Parathyroid adenoma (tissue), 2 donors: ENCODE measurements at regions not wholly inside any gene's neighbourhood (a gene's known extent, or its start where the extent isn't known, plus 50 kb on each side); places are given as distances from the start of the nearest gene placed in this dataset.

Experiments
- H2AFZ ChIP-seq: fragments of 300-600 bp; sonication (generic); one replicate; pipeline ENCODE4 v1.7.0; 2017; ENCODE audit warnings: antibody characterized with exemption, mild to moderate bottlenecking
- H3K27ac ChIP-seq: fragments of 300-600 bp; sonication (generic); one replicate; pipeline ENCODE4 v1.7.0; 2017
- H3K27me3 ChIP-seq: fragments of 300-600 bp; sonication (generic); one replicate; pipeline ENCODE4 v1.7.0; 2017; ENCODE audit warnings: low read length; ENCODE audit not compliant: control insufficient read depth, insufficient read depth
- H3K36me3 ChIP-seq: fragments of 300-600 bp; sonication (generic); one replicate; pipeline ENCODE4 v1.7.0; 2017; ENCODE audit warnings: low read length; ENCODE audit not compliant: control insufficient read depth, insufficient read depth
- H3K4me1 ChIP-seq: fragments of 300-600 bp; sonication (generic); one replicate; pipeline ENCODE4 v1.7.0; 2017; ENCODE audit warnings: control low read depth
- H3K4me2 ChIP-seq: fragments of 300-600 bp; sonication (generic); one replicate; pipeline ENCODE4 v1.7.0; 2017; ENCODE audit warnings: low read length
- H3K4me3 ChIP-seq: fragments of 300-600 bp; sonication (generic); one replicate; pipeline ENCODE4 v1.7.0; 2017; ENCODE audit warnings: low read depth, low read length
- H3K79me2 ChIP-seq: fragments of 300-600 bp; sonication (generic); one replicate; pipeline ENCODE4 v1.7.0; 2017; ENCODE audit warnings: control low read depth
- H3K9ac ChIP-seq: fragments of 300-600 bp; sonication (generic); one replicate; pipeline ENCODE4 v1.7.0; 2017; ENCODE audit warnings: mild to moderate bottlenecking
- H3K9me3 ChIP-seq: fragments of 300-600 bp; sonication (generic); one replicate; pipeline ENCODE4 v1.7.0; 2017; ENCODE audit warnings: low read length; ENCODE audit not compliant: control insufficient read depth
- TF ChIP-seq, protein P1 (sequence below): fragments of 300-600 bp; sonication (generic); IDR thresholded peaks from one replicate; pipeline ENCODE4 v1.7.0; 2017; ENCODE audit warnings: antibody characterized with exemption, mild to moderate bottlenecking
- donor health status: primary hyperparathyroidism.

- TF ChIP-seq, protein P1, sequence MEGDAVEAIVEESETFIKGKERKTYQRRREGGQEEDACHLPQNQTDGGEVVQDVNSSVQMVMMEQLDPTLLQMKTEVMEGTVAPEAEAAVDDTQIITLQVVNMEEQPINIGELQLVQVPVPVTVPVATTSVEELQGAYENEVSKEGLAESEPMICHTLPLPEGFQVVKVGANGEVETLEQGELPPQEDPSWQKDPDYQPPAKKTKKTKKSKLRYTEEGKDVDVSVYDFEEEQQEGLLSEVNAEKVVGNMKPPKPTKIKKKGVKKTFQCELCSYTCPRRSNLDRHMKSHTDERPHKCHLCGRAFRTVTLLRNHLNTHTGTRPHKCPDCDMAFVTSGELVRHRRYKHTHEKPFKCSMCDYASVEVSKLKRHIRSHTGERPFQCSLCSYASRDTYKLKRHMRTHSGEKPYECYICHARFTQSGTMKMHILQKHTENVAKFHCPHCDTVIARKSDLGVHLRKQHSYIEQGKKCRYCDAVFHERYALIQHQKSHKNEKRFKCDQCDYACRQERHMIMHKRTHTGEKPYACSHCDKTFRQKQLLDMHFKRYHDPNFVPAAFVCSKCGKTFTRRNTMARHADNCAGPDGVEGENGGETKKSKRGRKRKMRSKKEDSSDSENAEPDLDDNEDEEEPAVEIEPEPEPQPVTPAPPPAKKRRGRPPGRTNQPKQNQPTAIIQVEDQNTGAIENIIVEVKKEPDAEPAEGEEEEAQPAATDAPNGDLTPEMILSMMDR = no peak
- no peaks in the 10 kb centered on the region for H3K9me3 ChIP-seq
- H3K79me2 ChIP-seq = no peaks in the 10 kb centered on the region
- no peak overlapping the region for H2AFZ ChIP-seq
- H3K27me3 ChIP-seq = no peaks in the 10 kb centered on the region
- no peak overlapping the region for H3K4me2 ChIP-seq
- no peaks in the 10 kb centered on the region for H3K36me3 ChIP-seq
- H3K9ac ChIP-seq = no peak overlapping the region
- H3K4me3 ChIP-seq = no peak overlapping the region
- H3K27ac ChIP-seq = no peak overlapping the region
- H3K4me1 ChIP-seq = no peaks in the 10 kb centered on the region
Measured at GRCh38 chr10:3593611-3594010, 191.4 kb downstream of the KLF6 start.

DNA sequence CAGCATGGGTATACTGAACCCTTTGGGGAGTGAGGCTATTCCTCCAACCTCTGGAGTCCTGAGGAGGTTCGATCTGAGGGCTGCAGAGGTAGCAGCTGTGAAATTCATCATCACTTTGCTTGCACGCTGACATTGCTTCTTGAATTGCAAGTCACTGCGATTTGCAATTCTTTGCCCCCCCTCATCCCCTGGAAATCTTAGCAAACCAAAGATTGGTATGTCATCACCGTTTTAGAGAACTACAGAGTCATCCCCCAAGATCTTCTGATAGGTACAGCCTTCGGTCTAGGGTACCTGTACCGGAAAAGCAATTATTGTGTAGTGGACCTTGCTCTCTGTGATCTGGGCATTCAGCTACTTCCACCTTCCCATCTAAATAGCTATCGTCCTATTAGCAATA lies 192.6 kb downstream of the KLF6 start:
- Histone ChIP-seq H3K27me3 (no peaks in the 10 kb centered on the region), H3K79me2 (no peaks in the 10 kb centered on the region), H3K27ac (no peak overlapping the region), H3K9ac (no peak overlapping the region), H3K4me3 (no peak overlapping the region), H3K4me2 (no peak overlapping the region), H3K36me3 (no peaks in the 10 kb centered on the region), H2AFZ (no peak overlapping the region), H3K9me3 (no peaks in the 10 kb centered on the region), H3K4me1 (no peaks in the 10 kb centered on the region)
- TF ChIP-seq, protein P1 = no peak

DNA sequence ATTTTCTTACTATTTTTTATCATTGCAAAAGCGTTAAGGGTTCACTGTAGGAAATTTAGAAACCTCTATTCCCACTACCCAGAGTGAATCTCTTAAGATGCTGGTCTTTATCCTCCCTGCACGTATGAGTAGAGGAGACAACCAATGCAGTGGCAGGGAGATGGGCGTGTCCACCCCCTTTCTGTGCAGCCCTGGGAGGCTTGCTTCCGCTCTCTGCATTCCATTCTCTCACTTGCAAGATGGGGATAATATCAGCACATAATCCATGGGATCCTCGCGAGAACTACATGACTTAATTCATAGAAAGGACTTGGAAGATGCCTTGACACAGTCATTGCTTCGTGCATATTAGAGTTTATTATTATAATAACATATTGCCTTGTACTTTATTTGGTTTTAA lies 196.2 kb downstream of the KLF6 start:
- no peak overlapping the region for H3K27ac ChIP-seq
- TF ChIP-seq, protein P1 = no peak
- no peaks in the 10 kb centered on the region for H3K27me3 ChIP-seq
- no peak overlapping the region for H2AFZ ChIP-seq
- H3K79me2 ChIP-seq = no peaks in the 10 kb centered on the region
- no peaks in the 10 kb centered on the region for H3K4me1 ChIP-seq
- H3K4me3 ChIP-seq = no peak overlapping the region
- H3K9me3 ChIP-seq = no peaks in the 10 kb centered on the region
- H3K36me3 ChIP-seq = no peaks in the 10 kb centered on the region
- H3K9ac ChIP-seq = no peak overlapping the region
- no peak overlapping the region for H3K4me2 ChIP-seq

GRCh38 chr10:3588346-3588745 lies 196.7 kb downstream of the KLF6 start:
- H3K27me3 ChIP-seq = no peaks in the 10 kb centered on the region
- H2AFZ ChIP-seq = no peak overlapping the region
- no peak overlapping the region for H3K4me3 ChIP-seq
- H3K9ac ChIP-seq = no peak overlapping the region
- TF ChIP-seq, protein P1 = no peak
- H3K9me3 ChIP-seq = no peaks in the 10 kb centered on the region
- no peaks in the 10 kb centered on the region for H3K79me2 ChIP-seq
- no peak overlapping the region for H3K4me2 ChIP-seq
- H3K36me3 ChIP-seq = no peaks in the 10 kb centered on the region
- no peak overlapping the region for H3K27ac ChIP-seq
- no peaks in the 10 kb centered on the region for H3K4me1 ChIP-seq

DNA sequence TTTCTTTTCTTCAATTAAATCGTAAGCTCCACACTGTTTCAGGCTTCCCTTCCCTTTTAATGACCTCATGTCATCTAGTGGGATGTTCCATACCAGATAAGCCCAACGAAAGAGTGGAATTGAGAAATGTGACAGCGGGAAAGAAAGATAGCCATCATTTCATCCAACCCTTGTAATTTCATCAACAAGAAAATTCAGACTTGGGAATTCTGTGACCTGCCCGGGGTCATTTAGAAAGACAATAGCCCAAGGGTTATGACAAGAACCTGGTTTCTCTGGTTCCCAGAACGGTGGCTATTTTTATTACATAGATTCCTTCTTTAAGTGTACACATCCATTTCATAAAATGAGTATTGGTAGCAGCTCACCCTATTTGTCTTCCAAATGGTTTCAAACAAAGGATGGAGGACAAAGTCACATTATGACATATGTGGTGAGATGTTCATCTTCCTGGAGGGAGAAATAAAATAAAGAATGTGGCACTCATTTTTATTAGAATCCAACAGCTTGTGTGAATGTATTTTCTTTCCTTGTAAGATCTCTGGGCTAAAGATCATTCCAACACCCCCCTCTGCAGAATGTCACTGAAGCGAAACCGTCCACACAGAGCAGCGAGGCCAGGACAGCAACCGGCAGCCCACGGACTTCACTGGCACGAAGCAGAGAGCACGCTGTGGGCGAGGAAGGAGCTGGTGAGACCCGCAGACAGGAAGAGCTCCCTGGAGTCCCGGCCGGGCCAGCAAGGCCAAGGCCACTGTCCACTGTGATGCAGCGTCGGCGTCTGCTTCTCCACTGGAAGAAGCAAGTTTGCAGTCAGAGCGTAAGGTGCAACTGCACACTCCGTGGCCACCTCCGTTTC lies 199.9 kb downstream of the KLF6 start:
- Histone ChIP-seq H3K9ac (no peak overlapping the region), H2AFZ (no peak overlapping the region), H3K4me1 (no peaks in the 10 kb centered on the region), H3K4me2 (no peak overlapping the region), H3K27me3 (no peaks in the 10 kb centered on the region), H3K79me2 (no peaks in the 10 kb centered on the region), H3K9me3 (no peaks in the 10 kb centered on the region), H3K27ac (no peak overlapping the region), H3K4me3 (no peak overlapping the region), H3K36me3 (no peaks in the 10 kb centered on the region)
- TF ChIP-seq, protein P1 = no peak
